Uterus (tissue), 2 donors: ENCODE measurements at regions not wholly inside any gene's neighbourhood (a gene's known extent, or its start where the extent isn't known, plus 50 kb on each side); places are given as distances from the start of the nearest gene placed in this dataset.

Source experiments
- POLR2A ChIP-seq, 2 donors: fragments of 450-650 bp; IDR thresholded peaks; one replicate each; pipeline ENCODE4 v1.6.1; 2016; ENCODE audit warnings: antibody characterized with exemption in 2 of 2, mild to moderate bottlenecking in 1 of 2, moderate library complexity in 1 of 2
- TF ChIP-seq, protein P1 (sequence below), 4 experiments: fragments of 200-600 bp in 2 of 4; fragments of 450-650 bp in 2 of 4; sonication (generic) in 2 of 4; IDR thresholded peaks; one replicate each; pipeline ENCODE4 v1.5.1; 2016 to 2019; ENCODE audit warnings: antibody characterized with exemption in 4 of 4, mild to moderate bottlenecking in 2 of 4, moderate library complexity in 1 of 4

DNA sequence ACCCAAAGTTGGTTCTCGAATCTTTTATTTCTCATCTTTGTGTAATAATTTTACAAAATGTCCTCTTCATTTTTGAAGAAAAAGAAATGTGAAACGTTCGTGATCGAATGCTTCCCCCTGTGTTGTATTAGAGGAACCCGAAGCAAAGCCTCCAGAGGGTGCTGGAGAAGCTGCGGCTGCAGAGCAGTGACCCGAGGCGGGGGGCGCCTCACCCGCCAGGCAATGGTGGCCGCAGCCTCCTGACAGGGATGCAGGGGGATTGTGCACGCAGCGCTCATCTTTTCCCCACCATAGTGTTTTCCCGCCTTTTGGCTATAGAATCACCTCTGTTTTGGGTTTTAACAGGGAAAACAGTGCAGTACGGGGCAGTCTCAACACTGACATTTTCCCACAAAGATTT lies 307.5 kb upstream of the ANKRD30A start:
- TF ChIP-seq POLR2A (IDR thresholded peaks at IDR 0.05), result no peak
- TF ChIP-seq, protein P1, sequence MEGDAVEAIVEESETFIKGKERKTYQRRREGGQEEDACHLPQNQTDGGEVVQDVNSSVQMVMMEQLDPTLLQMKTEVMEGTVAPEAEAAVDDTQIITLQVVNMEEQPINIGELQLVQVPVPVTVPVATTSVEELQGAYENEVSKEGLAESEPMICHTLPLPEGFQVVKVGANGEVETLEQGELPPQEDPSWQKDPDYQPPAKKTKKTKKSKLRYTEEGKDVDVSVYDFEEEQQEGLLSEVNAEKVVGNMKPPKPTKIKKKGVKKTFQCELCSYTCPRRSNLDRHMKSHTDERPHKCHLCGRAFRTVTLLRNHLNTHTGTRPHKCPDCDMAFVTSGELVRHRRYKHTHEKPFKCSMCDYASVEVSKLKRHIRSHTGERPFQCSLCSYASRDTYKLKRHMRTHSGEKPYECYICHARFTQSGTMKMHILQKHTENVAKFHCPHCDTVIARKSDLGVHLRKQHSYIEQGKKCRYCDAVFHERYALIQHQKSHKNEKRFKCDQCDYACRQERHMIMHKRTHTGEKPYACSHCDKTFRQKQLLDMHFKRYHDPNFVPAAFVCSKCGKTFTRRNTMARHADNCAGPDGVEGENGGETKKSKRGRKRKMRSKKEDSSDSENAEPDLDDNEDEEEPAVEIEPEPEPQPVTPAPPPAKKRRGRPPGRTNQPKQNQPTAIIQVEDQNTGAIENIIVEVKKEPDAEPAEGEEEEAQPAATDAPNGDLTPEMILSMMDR (IDR thresholded peaks at IDR 0.05), result no peak
